Panc1 (cell line): ENCODE measurements at regions not wholly inside any gene's neighbourhood (a gene's known extent, or its start where the extent isn't known, plus 50 kb on each side); places are given as distances from the start of the nearest gene placed in this dataset.

Experiments used
- ATAC-seq: fragments of 200-7000 bp; cut with Tn5 transposase; 2 replicates; pipeline ENCODE4 v1.9.1; 2020; ENCODE audit warnings: mild to moderate bottlenecking, moderate library complexity
- BruUV-seq: library from RNA; stranded (reverse); fragments of 400-500 nt; replicated peaks from 2 replicates; lab custom pipeline; 2021; lab: Mats Ljungman, UMichigan
- CTCF ChIA-PET: fragments of 300-600 bp; sonication (Branson Sonifier 250); formaldehyde crosslinking; loops from one replicate; lab custom pipeline; 2022; ENCODE audit warnings: antibody characterized with exemption; lab: Charles Lee
- POLR2A ChIA-PET: fragments of 300-600 bp; sonication (Branson Sonifier 250); formaldehyde crosslinking; loops from one replicate; lab custom pipeline; 2022; ENCODE audit warnings: antibody characterized with exemption; lab: Charles Lee
- DNase-seq: peaks from one replicate; pipeline ENCODE4 v3.0.0-alpha.2; 2010; ENCODE audit warnings: low read depth, low spot score
- H3K27ac ChIP-seq: 2 replicates; pipeline ENCODE4 v1.5.1; 2011; ENCODE audit warnings: mild to moderate bottlenecking, low read length, inconsistent platforms
- H3K27me3 ChIP-seq: fragments of 200-500 bp; sonication (Bioruptor generic); 2 replicates; pipeline ENCODE4 v1.6.0; 2014; ENCODE audit warnings: low read length, inconsistent platforms; ENCODE audit not compliant: control insufficient read depth, insufficient read depth
- H3K36me3 ChIP-seq: fragments of 200-500 bp; sonication (Bioruptor generic); 2 replicates; pipeline ENCODE4 v1.5.1; 2014; ENCODE audit warnings: inconsistent platforms, mild to moderate bottlenecking, low read length, moderate library complexity; ENCODE audit not compliant: control insufficient read depth, insufficient read depth
- H3K4me1 ChIP-seq: 2 replicates; pipeline ENCODE4 v1.5.1; 2011; ENCODE audit warnings: inconsistent platforms, mild to moderate bottlenecking, low read length, moderate library complexity; ENCODE audit not compliant: control insufficient read depth, insufficient read depth
- H3K4me3 ChIP-seq, 2 experiments: 2 replicates each; pipeline ENCODE4 v1.5.1; 2011 to 2012; ENCODE audit warnings: low read depth in 2 of 2, low read length in 2 of 2, mild to moderate bottlenecking in 2 of 2, inconsistent platforms in 1 of 2, moderate library complexity in 1 of 2
- H3K9me3 ChIP-seq: fragments of 200-500 bp; sonication (Bioruptor generic); 2 replicates; pipeline ENCODE4 v1.5.1; 2014; ENCODE audit warnings: low read depth, mild to moderate bottlenecking, inconsistent platforms, low read length, moderate library complexity; ENCODE audit not compliant: control insufficient read depth, insufficient read depth
- CTCF ChIP-seq: fragments of 450-650 bp; IDR thresholded peaks from 2 replicates; pipeline ENCODE4 v1.5.1; 2017; ENCODE audit warnings: mild to moderate bottlenecking
- POLR2AphosphoS5 ChIP-seq: IDR thresholded peaks from 2 replicates; pipeline ENCODE4 v1.6.1; 2012; ENCODE audit warnings: mild to moderate bottlenecking, low read depth, low read length, moderate library complexity
- REST ChIP-seq, 2 experiments: IDR thresholded peaks; 2 replicates each; pipeline ENCODE4 v1.6.1; 2011 to 2012; ENCODE audit warnings: low read depth in 2 of 2, control low read depth in 1 of 2, low read length in 1 of 2, mild to moderate bottlenecking in 1 of 2, moderate library complexity in 1 of 2; ENCODE audit not compliant: insufficient read depth in 1 of 2
- SIN3A ChIP-seq: IDR thresholded peaks from 2 replicates; pipeline ENCODE4 v1.6.1; 2012; ENCODE audit warnings: low read depth, mild to moderate bottlenecking, low read length, moderate library complexity, borderline replicate concordance; ENCODE audit not compliant: insufficient read depth
- TCF7L2 ChIP-seq: IDR thresholded peaks from 2 replicates; pipeline ENCODE4 v1.6.1; 2011; ENCODE audit warnings: mild to moderate bottlenecking, low read depth, low read length, inconsistent platforms
- in situ Hi-C: cut with HindIII; loops from 2 replicates; pipeline ENCODE4 v1.10.0; 2016; ENCODE audit warnings: low sequenced_read_pairs, low pct_unique_long_range_greater_than_20kb
- intact Hi-C: fragments of 100-400 bp; cut with micrococcal nuclease; formaldehyde crosslinking; loops from one replicate; pipeline ENCODE4 v1.10.0; 2022; ENCODE audit not compliant: unreplicated experiment

GRCh38 chr7:8871716-8872115, 438.3 kb downstream of the NXPH1 start:
- H3K27ac ChIP-seq: no peak overlapping the region
- no peak for TF ChIP-seq POLR2AphosphoS5
- no peak for TF ChIP-seq REST (IDR thresholded peaks at IDR 0.05; ENCODE audit: insufficient read depth in 1 of 2, low read depth in 2 of 2, low read length in 1 of 2)
- TF ChIP-seq TCF7L2: no peak
- TF ChIP-seq SIN3A: no peak
- TF ChIP-seq CTCF: no peak
- H3K27me3 ChIP-seq: no peaks in the 10 kb centered on the region
- ChIA-PET POLR2A (interaction anchor here (0.6 kb wide), 1 partner anchor 27 kb away, joined by 5 read pairs; no protein-coding TSS in a partner anchor), CTCF (no interaction called here)
- H3K9me3 ChIP-seq: no peaks in the 10 kb centered on the region
- intact Hi-C loops (no loop called here), in situ Hi-C loops (no loop called here)
- no peak overlapping the region for H3K4me3 ChIP-seq
- DNase-seq: no peak
- no peaks in the 10 kb centered on the region for H3K4me1 ChIP-seq
- no peaks in the 10 kb centered on the region for H3K36me3 ChIP-seq
- BruUV-seq: no TSS peak
- ATAC-seq: no peak

GRCh38 chr7:8881916-8882315, 448.5 kb downstream of the NXPH1 start:
- Histone ChIP-seq H3K4me1 (no peaks in the 10 kb centered on the region), H3K36me3 (no peaks in the 10 kb centered on the region), H3K9me3 (no peaks in the 10 kb centered on the region), H3K4me3 (no peak overlapping the region), H3K27ac (no peak overlapping the region), H3K27me3 (no peaks in the 10 kb centered on the region)
- in situ Hi-C loops: no loop called here
- intact Hi-C loops: no loop called here
- BruUV-seq: no TSS peak
- ATAC-seq (no peak), DNase-seq (no peak)
- TF ChIP-seq REST (IDR thresholded peaks at IDR 0.05; ENCODE audit: insufficient read depth in 1 of 2, low read depth in 2 of 2, low read length in 1 of 2) (no peak), TCF7L2 (no peak), CTCF (no peak), POLR2AphosphoS5 (no peak), SIN3A (no peak)
- ChIA-PET POLR2A (no interaction called here), CTCF (no interaction called here)
